Stimulated activated naive CD8-positive, alpha-beta T cell treated with anti-CD3 and anti-CD28 coated beads, Interleukin-15, Interleukin-2, amounts not matched to agents 100 ng/mL and 50 ng/mL, for 24 hours (primary cell): ENCODE measurements at regions not wholly inside any gene's neighbourhood (a gene's known extent, or its start where the extent isn't known, plus 50 kb on each side); places are given as distances from the start of the nearest gene placed in this dataset.

Experiments
- H3K27ac Mint-ChIP-seq: one replicate; pipeline ENCODE4 v1.8.0; 2021; ENCODE audit warnings: mild to moderate bottlenecking, mixed read lengths
- H3K27me3 Mint-ChIP-seq: one replicate; pipeline ENCODE4 v1.8.0; 2021; ENCODE audit warnings: mixed read lengths
- H3K36me3 Mint-ChIP-seq: one replicate; pipeline ENCODE4 v1.8.0; 2021; ENCODE audit warnings: low read depth, mixed read lengths
- H3K4me1 Mint-ChIP-seq: one replicate; pipeline ENCODE4 v1.8.0; 2021; ENCODE audit warnings: low read depth, mixed read lengths
- H3K4me3 Mint-ChIP-seq: one replicate; pipeline ENCODE4 v1.8.0; 2021; ENCODE audit warnings: mild to moderate bottlenecking, mixed read lengths
- H3K9me3 Mint-ChIP-seq: one replicate; pipeline ENCODE4 v1.8.0; 2021; ENCODE audit warnings: mixed read lengths

- Mint-ChIP-seq H3K27me3 (peaks cover 12% of the 10 kb centered on the region), H3K4me3 (no peak overlapping the region), H3K36me3 (no peaks in the 10 kb centered on the region), H3K9me3 (no peaks in the 10 kb centered on the region), H3K27ac (no peak overlapping the region), H3K4me1 (no peaks in the 10 kb centered on the region)
These were observed 81.8 kb upstream of the CNKSR3 start for GRCh38 chr6:154592199-154592860.

GRCh38 chr6:154593122-154593521, 82.6 kb upstream of the CNKSR3 start:
- Mint-ChIP-seq H3K27me3 (peaks cover 12% of the 10 kb centered on the region), H3K27ac (no peak overlapping the region), H3K9me3 (no peaks in the 10 kb centered on the region), H3K4me3 (no peak overlapping the region), H3K36me3 (no peaks in the 10 kb centered on the region), H3K4me1 (peaks cover 4% of the 10 kb centered on the region)

GRCh38 chr6:154594496-154595198, 84.2 kb upstream of the CNKSR3 start:
- no peak overlapping the region for H3K27ac Mint-ChIP-seq
- peaks cover 9% of the 10 kb centered on the region for H3K27me3 Mint-ChIP-seq
- no peak overlapping the region for H3K4me3 Mint-ChIP-seq
- H3K36me3 Mint-ChIP-seq: no peaks in the 10 kb centered on the region
- H3K4me1 Mint-ChIP-seq: peaks cover 7% of the 10 kb centered on the region
- H3K9me3 Mint-ChIP-seq: no peaks in the 10 kb centered on the region

- H3K4me1 Mint-ChIP-seq: peaks cover 7% of the 10 kb centered on the region
- no peak overlapping the region for H3K4me3 Mint-ChIP-seq
- no peaks in the 10 kb centered on the region for H3K9me3 Mint-ChIP-seq
- peaks cover 5% of the 10 kb centered on the region for H3K27me3 Mint-ChIP-seq
- H3K27ac Mint-ChIP-seq: no peak overlapping the region
- H3K36me3 Mint-ChIP-seq: no peaks in the 10 kb centered on the region
These were observed 85.1 kb upstream of the CNKSR3 start for GRCh38 chr6:154595538-154595937.

- no peak overlapping the region for H3K27ac Mint-ChIP-seq
- H3K4me3 Mint-ChIP-seq: no peak overlapping the region
- H3K27me3 Mint-ChIP-seq: peaks cover 5% of the 10 kb centered on the region
- H3K9me3 Mint-ChIP-seq: no peaks in the 10 kb centered on the region
- no peaks in the 10 kb centered on the region for H3K36me3 Mint-ChIP-seq
- peaks cover 7% of the 10 kb centered on the region for H3K4me1 Mint-ChIP-seq
These were observed 85.5 kb upstream of the CNKSR3 start for GRCh38 chr6:154596009-154596408.

GRCh38 chr6:154596701-154597100, 86.2 kb upstream of the CNKSR3 start:
- Mint-ChIP-seq H3K4me3 (no peak overlapping the region), H3K36me3 (no peaks in the 10 kb centered on the region)

GRCh38 chr6:154598399-154598798, 87.9 kb upstream of the CNKSR3 start:
- H3K36me3 Mint-ChIP-seq: no peaks in the 10 kb centered on the region
- no peak overlapping the region for H3K4me3 Mint-ChIP-seq
- no peaks in the 10 kb centered on the region for H3K9me3 Mint-ChIP-seq
- H3K4me1 Mint-ChIP-seq: peaks cover 7% of the 10 kb centered on the region
- no peak overlapping the region for H3K27ac Mint-ChIP-seq
- H3K27me3 Mint-ChIP-seq: peaks cover under 1% of the 10 kb centered on the region

More at GRCh38 chr6:154596701-154597100, 86.2 kb upstream of the CNKSR3 start:
- Mint-ChIP-seq H3K27me3 (peaks cover 5% of the 10 kb centered on the region), H3K9me3 (no peaks in the 10 kb centered on the region), H3K27ac (no peak overlapping the region), H3K4me1 (peaks cover 7% of the 10 kb centered on the region)

GRCh38 chr6:154602296-154602695, 91.8 kb upstream of the CNKSR3 start:
- no peaks in the 10 kb centered on the region for H3K9me3 Mint-ChIP-seq
- no peak overlapping the region for H3K4me3 Mint-ChIP-seq
- H3K36me3 Mint-ChIP-seq: no peaks in the 10 kb centered on the region
- H3K27me3 Mint-ChIP-seq: no peaks in the 10 kb centered on the region
- no peak overlapping the region for H3K27ac Mint-ChIP-seq
- peaks cover 41% of the 10 kb centered on the region for H3K4me1 Mint-ChIP-seq

GRCh38 chr6:154602708-154603107, 92.2 kb upstream of the CNKSR3 start:
- Mint-ChIP-seq H3K4me3 (no peak overlapping the region), H3K9me3 (no peaks in the 10 kb centered on the region), H3K4me1 (peaks cover 44% of the 10 kb centered on the region), H3K36me3 (no peaks in the 10 kb centered on the region), H3K27ac (no peak overlapping the region), H3K27me3 (no peaks in the 10 kb centered on the region)

GRCh38 chr6:154604119-154604518, 93.6 kb upstream of the CNKSR3 start:
- no peaks in the 10 kb centered on the region for H3K36me3 Mint-ChIP-seq
- H3K4me3 Mint-ChIP-seq: no peak overlapping the region
- no peaks in the 10 kb centered on the region for H3K27me3 Mint-ChIP-seq
- no peak overlapping the region for H3K27ac Mint-ChIP-seq
- H3K9me3 Mint-ChIP-seq: no peaks in the 10 kb centered on the region
- peaks cover 52% of the 10 kb centered on the region for H3K4me1 Mint-ChIP-seq

GRCh38 chr6:154605178-154605881, 94.8 kb upstream of the CNKSR3 start:
- no peaks in the 10 kb centered on the region for H3K27me3 Mint-ChIP-seq
- no peaks in the 10 kb centered on the region for H3K9me3 Mint-ChIP-seq
- peak overlapping the region; percentile 87 for H3K27ac Mint-ChIP-seq
- H3K4me1 Mint-ChIP-seq: peaks cover 52% of the 10 kb centered on the region
- H3K4me3 Mint-ChIP-seq: peak overlapping the region; percentile 52
- no peaks in the 10 kb centered on the region for H3K36me3 Mint-ChIP-seq

GRCh38 chr6:154605882-154606370, 95.4 kb upstream of the CNKSR3 start:
- no peaks in the 10 kb centered on the region for H3K36me3 Mint-ChIP-seq
- H3K27me3 Mint-ChIP-seq: no peaks in the 10 kb centered on the region
- no peaks in the 10 kb centered on the region for H3K9me3 Mint-ChIP-seq
- H3K4me3 Mint-ChIP-seq: peak overlapping the region; percentile 52
- H3K27ac Mint-ChIP-seq: peak overlapping the region; percentile 87
- peaks cover 53% of the 10 kb centered on the region for H3K4me1 Mint-ChIP-seq

GRCh38 chr6:154606457-154606856, 96.0 kb upstream of the CNKSR3 start:
- Mint-ChIP-seq H3K27ac (peak overlapping the region; percentile 87), H3K4me3 (peak overlapping the region; percentile 52), H3K36me3 (no peaks in the 10 kb centered on the region), H3K27me3 (no peaks in the 10 kb centered on the region), H3K9me3 (no peaks in the 10 kb centered on the region), H3K4me1 (peaks cover 58% of the 10 kb centered on the region)

GRCh38 chr6:154606860-154607259, 96.4 kb upstream of the CNKSR3 start:
- H3K4me1 Mint-ChIP-seq: peaks cover 63% of the 10 kb centered on the region
- peak overlapping the region; percentile 52 for H3K4me3 Mint-ChIP-seq
- no peaks in the 10 kb centered on the region for H3K9me3 Mint-ChIP-seq
- H3K27me3 Mint-ChIP-seq: no peaks in the 10 kb centered on the region
- H3K36me3 Mint-ChIP-seq: no peaks in the 10 kb centered on the region
- H3K27ac Mint-ChIP-seq: peak overlapping the region; percentile 87

GRCh38 chr6:154611241-154611640, 100.8 kb upstream of the CNKSR3 start:
- no peaks in the 10 kb centered on the region for H3K9me3 Mint-ChIP-seq
- H3K36me3 Mint-ChIP-seq: no peaks in the 10 kb centered on the region
- peak overlapping the region; percentile 69 for H3K27ac Mint-ChIP-seq
- H3K4me1 Mint-ChIP-seq: peaks cover 52% of the 10 kb centered on the region
- H3K4me3 Mint-ChIP-seq: no peak overlapping the region
- H3K27me3 Mint-ChIP-seq: peaks cover 4% of the 10 kb centered on the region
